ENCODE measurements at regions not wholly inside any gene's neighbourhood (a gene's known extent, or its start where the extent isn't known, plus 50 kb on each side); places are given as distances from the start of the nearest gene placed in this dataset.

- Histone ChIP-seq H3K9ac (ENCODE audit: low read depth, low read length, poor library complexity, severe bottlenecking) (no peak overlapping the region), H3F3A (ENCODE audit: low read depth) (no peaks in the 10 kb centered on the region), H4K20me1 (ENCODE audit: insufficient read depth, low read length, poor library complexity, severe bottlenecking) (no peaks in the 10 kb centered on the region), H3K36me3 (ENCODE audit: insufficient read depth, low read length) (no peaks in the 10 kb centered on the region), H3K9me2 (replicated peaks; ENCODE audit: low read depth, low read length) (no peaks in the 10 kb centered on the region), H3K4me1 (ENCODE audit: insufficient read depth, low read length, poor library complexity, severe bottlenecking) (no peaks in the 10 kb centered on the region), H3K9me3 (ENCODE audit: insufficient read depth, low read depth, low read length) (no peaks in the 10 kb centered on the region), H3K4me2 (ENCODE audit: low read depth, low read length, poor library complexity, severe bottlenecking) (no peak overlapping the region), H3K27me3 (ENCODE audit: insufficient read depth, low read length, poor library complexity, severe bottlenecking) (no peaks in the 10 kb centered on the region), H2AFZ (ENCODE audit: low read length) (no peak overlapping the region), H3K4me3 (ENCODE audit: low read length, poor library complexity, severe bottlenecking) (no peak overlapping the region), H3K79me2 (ENCODE audit: insufficient read depth, low read length) (no peaks in the 10 kb centered on the region)
- no peak for TF ChIP-seq CTCF (conservative IDR thresholded peaks at IDR 0.05; ENCODE audit: low read length)
- TF ChIP-seq EZH2phosphoT487 (IDR thresholded peaks at IDR 0.05; ENCODE audit: borderline replicate concordance) = no peak
Observed at GRCh38 chr6:23282252-23283021, 713.1 kb downstream of the HDGFL1 start.

- no peaks in the 10 kb centered on the region for H4K20me1 ChIP-seq (ENCODE audit: insufficient read depth, low read length, poor library complexity, severe bottlenecking)
- no peak overlapping the region for H3K4me3 ChIP-seq (ENCODE audit: low read length, poor library complexity, severe bottlenecking)
- TF ChIP-seq CTCF (conservative IDR thresholded peaks at IDR 0.05; ENCODE audit: low read length) (no peak), EZH2phosphoT487 (IDR thresholded peaks at IDR 0.05; ENCODE audit: borderline replicate concordance) (no peak)
Observed at GRCh38 chr6:23293653-23294052, 724.3 kb downstream of the HDGFL1 start.

GRCh38 chr6:23301556-23301955, 732.2 kb downstream of the HDGFL1 start:
- no peak overlapping the region for H3K4me3 ChIP-seq (ENCODE audit: low read length, poor library complexity, severe bottlenecking)
- no peaks in the 10 kb centered on the region for H3K4me1 ChIP-seq (ENCODE audit: insufficient read depth, low read length, poor library complexity, severe bottlenecking)
- no peaks in the 10 kb centered on the region for H3K9me3 ChIP-seq (ENCODE audit: insufficient read depth, low read depth, low read length)
- H4K20me1 ChIP-seq (ENCODE audit: insufficient read depth, low read length, poor library complexity, severe bottlenecking) = no peaks in the 10 kb centered on the region
- H3K27me3 ChIP-seq (ENCODE audit: insufficient read depth, low read length, poor library complexity, severe bottlenecking) = no peaks in the 10 kb centered on the region
- H3K36me3 ChIP-seq (ENCODE audit: insufficient read depth, low read length) = no peaks in the 10 kb centered on the region
- no peaks in the 10 kb centered on the region for H3F3A ChIP-seq (ENCODE audit: low read depth)
- no peak overlapping the region for H3K4me2 ChIP-seq (ENCODE audit: low read depth, low read length, poor library complexity, severe bottlenecking)
- no peaks in the 10 kb centered on the region for H3K79me2 ChIP-seq (ENCODE audit: insufficient read depth, low read length)
- no peaks in the 10 kb centered on the region for H3K9me2 ChIP-seq (replicated peaks; ENCODE audit: low read depth, low read length)
- TF ChIP-seq CTCF (conservative IDR thresholded peaks at IDR 0.05; ENCODE audit: low read length) (no peak), EZH2phosphoT487 (IDR thresholded peaks at IDR 0.05; ENCODE audit: borderline replicate concordance) (no peak)
- H2AFZ ChIP-seq (ENCODE audit: low read length) = no peak overlapping the region
- H3K9ac ChIP-seq (ENCODE audit: low read depth, low read length, poor library complexity, severe bottlenecking) = no peak overlapping the region

More at GRCh38 chr6:23293653-23294052, 724.3 kb downstream of the HDGFL1 start:
- Histone ChIP-seq H3K9me2 (replicated peaks; ENCODE audit: low read depth, low read length) (no peaks in the 10 kb centered on the region), H3K79me2 (ENCODE audit: insufficient read depth, low read length) (no peaks in the 10 kb centered on the region), H2AFZ (ENCODE audit: low read length) (no peak overlapping the region), H3K4me1 (ENCODE audit: insufficient read depth, low read length, poor library complexity, severe bottlenecking) (no peaks in the 10 kb centered on the region), H3K9ac (ENCODE audit: low read depth, low read length, poor library complexity, severe bottlenecking) (no peak overlapping the region), H3F3A (ENCODE audit: low read depth) (no peaks in the 10 kb centered on the region), H3K27me3 (ENCODE audit: insufficient read depth, low read length, poor library complexity, severe bottlenecking) (no peaks in the 10 kb centered on the region), H3K9me3 (ENCODE audit: insufficient read depth, low read depth, low read length) (no peaks in the 10 kb centered on the region), H3K36me3 (ENCODE audit: insufficient read depth, low read length) (no peaks in the 10 kb centered on the region), H3K4me2 (ENCODE audit: low read depth, low read length, poor library complexity, severe bottlenecking) (no peak overlapping the region)

Data from Loucy (cell line).